Endothelial cell of umbilical vein (primary cell): ENCODE measurements at regions not wholly inside any gene's neighbourhood (a gene's known extent, or its start where the extent isn't known, plus 50 kb on each side); places are given as distances from the start of the nearest gene placed in this dataset.

ENCODE experiments used
- EZH2 ChIP-seq: IDR thresholded peaks from 2 replicates; pipeline ENCODE4 v1.6.1; 2012; ENCODE audit warnings: borderline replicate concordance, low read depth, mild to moderate bottlenecking, moderate library complexity, low read length, inconsistent platforms; ENCODE audit not compliant: severe bottlenecking
- JUN ChIP-seq: IDR thresholded peaks from 2 replicates; pipeline ENCODE4 v1.6.1; 2011; ENCODE audit warnings: borderline replicate concordance, low read depth; ENCODE audit not compliant: insufficient read length, insufficient read depth
- POLR2A ChIP-seq: IDR thresholded peaks from 2 replicates; pipeline ENCODE4 v1.6.1; 2012; ENCODE audit warnings: low read depth, mild to moderate bottlenecking, control low read depth, low read length
- TF ChIP-seq, protein P1 (sequence below), 2 donors: IDR thresholded peaks; 1 replicate in 1 of 2; 2 replicates in 1 of 2; pipeline ENCODE4 v1.5.1; 2011; ENCODE audit warnings: low read length in 2 of 2, mild to moderate bottlenecking in 2 of 2, moderate library complexity in 2 of 2, control low read depth in 1 of 2, inconsistent platforms in 1 of 2, low read depth in 1 of 2; ENCODE audit not compliant: insufficient read depth in 1 of 2; ENCODE audit errors: extremely low read depth in 1 of 2

DNA sequence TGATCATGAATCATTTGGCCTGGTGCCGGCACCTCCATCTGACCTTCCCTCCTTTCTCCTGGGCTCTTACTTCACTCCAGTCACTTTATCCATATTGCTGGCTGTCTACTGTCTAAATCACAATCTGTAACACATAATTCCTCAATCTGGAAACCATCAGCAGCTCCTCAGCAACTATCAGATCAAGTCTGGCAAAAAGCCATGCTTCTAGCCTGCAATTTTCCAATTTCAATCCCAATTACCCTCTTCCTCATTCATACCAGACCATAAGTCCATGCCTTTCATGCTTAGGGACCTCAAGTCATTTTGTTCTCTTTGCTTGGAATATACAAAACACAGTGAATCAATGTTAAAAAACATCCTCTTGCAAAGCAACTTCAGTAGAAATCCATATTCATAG, 882.8 kb upstream of the ANO3 start:
- TF ChIP-seq, protein P1, sequence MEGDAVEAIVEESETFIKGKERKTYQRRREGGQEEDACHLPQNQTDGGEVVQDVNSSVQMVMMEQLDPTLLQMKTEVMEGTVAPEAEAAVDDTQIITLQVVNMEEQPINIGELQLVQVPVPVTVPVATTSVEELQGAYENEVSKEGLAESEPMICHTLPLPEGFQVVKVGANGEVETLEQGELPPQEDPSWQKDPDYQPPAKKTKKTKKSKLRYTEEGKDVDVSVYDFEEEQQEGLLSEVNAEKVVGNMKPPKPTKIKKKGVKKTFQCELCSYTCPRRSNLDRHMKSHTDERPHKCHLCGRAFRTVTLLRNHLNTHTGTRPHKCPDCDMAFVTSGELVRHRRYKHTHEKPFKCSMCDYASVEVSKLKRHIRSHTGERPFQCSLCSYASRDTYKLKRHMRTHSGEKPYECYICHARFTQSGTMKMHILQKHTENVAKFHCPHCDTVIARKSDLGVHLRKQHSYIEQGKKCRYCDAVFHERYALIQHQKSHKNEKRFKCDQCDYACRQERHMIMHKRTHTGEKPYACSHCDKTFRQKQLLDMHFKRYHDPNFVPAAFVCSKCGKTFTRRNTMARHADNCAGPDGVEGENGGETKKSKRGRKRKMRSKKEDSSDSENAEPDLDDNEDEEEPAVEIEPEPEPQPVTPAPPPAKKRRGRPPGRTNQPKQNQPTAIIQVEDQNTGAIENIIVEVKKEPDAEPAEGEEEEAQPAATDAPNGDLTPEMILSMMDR (IDR thresholded peaks at IDR 0.05; ENCODE audit: extremely low read depth in 1 of 2, insufficient read depth in 1 of 2, low read depth in 1 of 2, low read length in 2 of 2) = no peak
- TF ChIP-seq POLR2A (no peak), EZH2 (no peak), JUN (no peak)
